Keratinocyte (primary cell): ENCODE measurements at regions not wholly inside any gene's neighbourhood (a gene's known extent, or its start where the extent isn't known, plus 50 kb on each side); places are given as distances from the start of the nearest gene placed in this dataset.
"Not testable (repeated sequence)": the region's sequence is repeated elsewhere in the genome, so short reads cannot be mapped to it uniquely, and the experiment has no call there.

Source experiments
- DNase-seq: peaks from one replicate; pipeline ENCODE4 v3.0.0-alpha.2; 2011; ENCODE audit warnings: low read depth, missing footprints, low spot score
- FAIRE-seq: peaks from 2 replicates; lab custom pipeline; 2011; peaks lifted over from hg19 to GRCh38; lab: Jason Lieb, UNC
- H2AFZ ChIP-seq: 2 replicates; pipeline ENCODE4 v1.6.0; 2012; ENCODE audit warnings: low read length, control low read depth, inconsistent platforms; ENCODE audit not compliant: control insufficient read depth
- H3K27ac ChIP-seq: 2 replicates; pipeline ENCODE4 v1.5.1; 2011; ENCODE audit warnings: low read length; ENCODE audit not compliant: control insufficient read depth, insufficient read depth
- H3K27me3 ChIP-seq: 3 replicates; pipeline ENCODE4 v1.6.0; 2011; ENCODE audit warnings: low read length; ENCODE audit not compliant: control insufficient read depth, insufficient read depth; ENCODE audit errors: extremely low read depth
- H3K36me3 ChIP-seq, 2 experiments: 2 replicates in 1 of 2; 3 replicates in 1 of 2; pipeline ENCODE4 v1.5.1; 2011; ENCODE audit warnings: low read length in 2 of 2, mild to moderate bottlenecking in 1 of 2; ENCODE audit not compliant: control insufficient read depth in 2 of 2, insufficient read depth in 2 of 2; ENCODE audit errors: extremely low read depth in 1 of 2
- H3K4me1 ChIP-seq: 3 replicates; pipeline ENCODE4 v1.5.1; 2011; ENCODE audit warnings: low read length; ENCODE audit not compliant: control insufficient read depth, insufficient read depth; ENCODE audit errors: extremely low read depth
- H3K4me2 ChIP-seq: 3 replicates; pipeline ENCODE4 v1.6.0; 2011; ENCODE audit warnings: low read depth, low read length; ENCODE audit not compliant: control insufficient read depth, insufficient read depth; ENCODE audit errors: extremely low read depth
- H3K4me3 ChIP-seq, 3 experiments: fragments of 200-600 bp in 1 of 3; sonication (generic) in 1 of 3; 2 replicates in 2 of 3; 3 replicates in 1 of 3; pipeline ENCODE4 v1.5.1; 2011 to 2016; ENCODE audit warnings: low read length in 3 of 3, mild to moderate bottlenecking in 3 of 3, control low read depth in 2 of 3, inconsistent platforms in 1 of 3, low read depth in 1 of 3, mixed read lengths in 1 of 3, mixed run types in 1 of 3, moderate library complexity in 1 of 3; ENCODE audit not compliant: control insufficient read depth in 2 of 3, insufficient read depth in 2 of 3; ENCODE audit errors: extremely low read depth in 1 of 3
- H3K79me2 ChIP-seq: 2 replicates; pipeline ENCODE4 v1.6.0; 2012; ENCODE audit warnings: low read length; ENCODE audit not compliant: control insufficient read depth, insufficient read depth
- H3K9ac ChIP-seq: 3 replicates; pipeline ENCODE4 v1.6.0; 2011; ENCODE audit warnings: low read length; ENCODE audit not compliant: control insufficient read depth, insufficient read depth; ENCODE audit errors: extremely low read depth
- H3K9me1 ChIP-seq: 3 replicates; pipeline ENCODE4 v1.6.0; 2011; ENCODE audit warnings: low read length; ENCODE audit not compliant: control insufficient read depth, insufficient read depth; ENCODE audit errors: extremely low read depth
- H3K9me3 ChIP-seq: 2 replicates; pipeline ENCODE4 v1.5.1; 2012; ENCODE audit warnings: low read depth, low read length; ENCODE audit not compliant: control insufficient read depth
- H4K20me1 ChIP-seq: 3 replicates; pipeline ENCODE4 v1.6.0; 2011; ENCODE audit warnings: low read length; ENCODE audit not compliant: control insufficient read depth, insufficient read depth; ENCODE audit errors: extremely low read depth
- CTCF ChIP-seq, 3 experiments: IDR thresholded peaks in 1 of 3; conservative IDR thresholded peaks in 1 of 3; optimal IDR thresholded peaks in 1 of 3; 2 replicates in 2 of 3; 3 replicates in 1 of 3; pipeline versions ENCODE3 to v1.5.1; 2011; ENCODE audit warnings: low read length in 3 of 3, mild to moderate bottlenecking in 3 of 3, moderate library complexity in 2 of 3, control low read depth in 1 of 3, inconsistent platforms in 1 of 3; ENCODE audit not compliant: insufficient read depth in 2 of 3; ENCODE audit errors: extremely low read depth in 1 of 3
- EZH2 ChIP-seq: IDR thresholded peaks from one replicate; pipeline ENCODE4 v1.6.1; 2012; ENCODE audit warnings: inconsistent platforms, mild to moderate bottlenecking, low read length, moderate library complexity
- dilution Hi-C: fragments of 300-500 bp; cut with MboI; formaldehyde crosslinking; loops from one replicate; pipeline ENCODE4 v1.7.0; 2020; ENCODE audit warnings: low sequenced_read_pairs; ENCODE audit not compliant: extremely low pct_ligation_motif_present

DNA sequence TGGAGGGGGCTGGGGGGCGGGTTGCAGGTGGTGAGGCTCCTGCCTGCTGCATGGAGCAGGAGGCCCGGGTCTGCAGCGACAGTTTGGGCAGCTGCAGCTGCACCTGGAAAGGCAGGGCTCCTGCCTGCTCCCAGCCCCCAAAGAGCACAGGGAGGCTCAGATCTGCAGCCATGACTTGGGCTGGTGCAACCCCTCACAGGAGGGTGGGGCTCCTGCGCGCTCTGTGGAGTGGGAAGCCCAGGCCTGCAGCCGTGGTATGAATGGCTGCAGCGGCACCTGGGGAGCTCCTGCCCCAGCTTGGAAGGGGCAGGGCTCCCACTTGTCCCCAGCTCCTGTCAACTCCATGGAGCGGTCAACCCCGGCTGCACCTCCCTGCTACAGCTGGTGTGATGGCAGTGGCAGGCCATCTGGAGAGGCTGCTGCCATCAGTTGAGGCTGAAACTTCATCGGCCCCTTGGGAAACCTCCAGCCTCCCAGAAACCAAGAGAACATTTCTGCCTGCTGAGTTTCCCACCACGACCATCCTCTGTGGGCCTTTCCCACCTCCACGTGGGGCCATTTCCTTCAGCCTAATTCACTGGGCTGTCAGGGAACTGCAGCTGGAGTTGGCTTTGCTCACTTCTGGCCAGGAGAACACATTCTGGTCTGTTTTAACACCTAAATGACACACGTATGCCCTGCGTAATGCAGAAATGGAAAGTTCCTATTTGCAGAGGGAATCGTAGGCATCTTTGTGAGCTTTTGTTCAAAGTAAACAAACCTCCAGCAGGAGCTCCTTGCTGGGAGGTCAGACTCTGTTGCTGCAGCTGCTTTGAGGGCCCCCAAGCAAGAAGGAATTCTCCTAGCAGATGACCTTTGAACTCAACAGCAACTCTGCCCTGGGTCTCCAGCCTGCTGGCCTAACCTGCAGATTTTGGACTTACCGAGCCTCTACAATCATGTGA is 429.0 kb downstream of the PREX1 start:
- Histone ChIP-seq H3K9me3 (no peaks in the 10 kb centered on the region), H3K27me3 (peaks cover 17% of the 10 kb centered on the region), H3K4me1 (no peaks in the 10 kb centered on the region), H4K20me1 (no peaks in the 10 kb centered on the region), H2AFZ (no peak overlapping the region), H3K4me3 (no peak overlapping the region), H3K79me2 (no peaks in the 10 kb centered on the region), H3K4me2 (no peak overlapping the region), H3K27ac (no peak overlapping the region), H3K36me3 (no peaks in the 10 kb centered on the region), H3K9me1 (no peaks in the 10 kb centered on the region), H3K9ac (no peak overlapping the region)
- no peak for DNase-seq
- dilution Hi-C loops, result no loop called here
- TF ChIP-seq CTCF (optimal IDR thresholded peaks at IDR 0.05 in 1 of 3, IDR thresholded peaks at IDR 0.05 in 1 of 3, conservative IDR thresholded peaks at IDR 0.05 in 1 of 3; ENCODE audit: extremely low read depth in 1 of 3, insufficient read depth in 2 of 3, low read length in 3 of 3) (no peak), EZH2 (no peak)
- no peak for FAIRE-seq

DNA sequence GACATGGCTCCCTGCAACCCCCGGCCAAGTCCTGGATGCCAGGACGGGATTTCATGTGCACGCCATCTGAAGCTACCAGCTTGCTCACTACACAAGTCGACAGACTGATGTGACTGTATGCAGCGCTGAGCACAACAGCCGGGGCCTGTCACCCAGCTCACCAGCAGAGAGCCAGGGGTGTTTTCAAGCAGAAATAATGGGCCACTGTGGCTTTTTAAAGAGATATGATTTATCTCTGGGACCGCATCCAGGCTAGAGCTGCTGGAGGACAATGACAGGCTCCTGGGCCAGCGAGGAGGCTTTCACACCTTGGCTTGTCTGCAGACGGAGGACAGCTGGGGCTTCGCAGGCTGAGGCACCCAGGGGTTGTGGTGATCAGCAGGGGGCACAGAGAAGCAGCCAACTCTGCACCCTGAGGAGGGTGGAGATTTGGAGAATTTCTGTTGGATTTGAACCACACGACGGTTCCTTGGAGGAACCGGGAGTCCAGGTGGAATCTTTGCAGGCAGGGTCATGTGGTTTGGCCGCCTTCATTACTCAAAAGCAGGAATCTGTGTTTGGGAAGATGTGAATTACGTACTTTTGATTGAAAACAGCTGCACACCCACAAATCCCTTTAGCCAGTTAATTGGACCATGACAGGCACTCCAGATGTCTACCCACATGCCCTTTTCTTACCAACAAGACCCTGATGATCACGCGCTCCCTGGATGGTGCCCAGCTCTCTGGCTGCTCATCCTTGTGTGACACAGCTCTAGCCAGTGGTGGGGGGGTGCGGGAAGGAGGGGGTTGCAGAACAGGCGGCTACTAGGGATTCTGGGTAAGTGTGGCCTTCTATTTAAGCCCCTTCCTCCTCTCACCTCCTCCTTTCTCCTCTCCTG is 430.6 kb downstream of the PREX1 start:
- H3K79me2 ChIP-seq, H4K20me1 ChIP-seq, H3K9me1 ChIP-seq, H2AFZ ChIP-seq, dilution Hi-C loops, H3K4me2 ChIP-seq, H3K27ac ChIP-seq, H3K9me3 ChIP-seq, H3K4me3 ChIP-seq, DNase-seq, FAIRE-seq, H3K4me1 ChIP-seq, H3K36me3 ChIP-seq, H3K9ac ChIP-seq: not testable (repeated sequence)
- H3K27me3 ChIP-seq, result peaks cover 17% of the 10 kb centered on the region
